Ascending aorta (tissue), 2 donors: ENCODE measurements at regions not wholly inside any gene's neighbourhood (a gene's known extent, or its start where the extent isn't known, plus 50 kb on each side); places are given as distances from the start of the nearest gene placed in this dataset.

Experiments used
- DNase-seq, 2 donors: peaks; one replicate each; pipeline ENCODE4 v3.0.0-alpha.2; 2019; ENCODE audit warnings: low spot score in 2 of 2
- H3K27ac ChIP-seq, 2 donors: fragments of 200-600 bp; sonication (generic); one replicate each; pipeline ENCODE4 v1.5.1; 2016 to 2017; ENCODE audit warnings: mild to moderate bottlenecking in 1 of 2
- H3K27me3 ChIP-seq: fragments of 200-600 bp; sonication (generic); one replicate; pipeline ENCODE4 v1.5.1; 2017
- H3K36me3 ChIP-seq, 2 donors: fragments of 200-600 bp; sonication (generic); one replicate each; pipeline ENCODE4 v1.5.1; 2016
- H3K4me1 ChIP-seq, 2 donors: fragments of 200-600 bp; sonication (generic); one replicate each; pipeline ENCODE4 v1.5.1; 2016 to 2017; ENCODE audit warnings: mild to moderate bottlenecking in 1 of 2
- H3K4me3 ChIP-seq, 2 donors: fragments of 200-600 bp; sonication (generic); one replicate each; pipeline ENCODE4 v1.5.1; 2016 to 2017; ENCODE audit warnings: mild to moderate bottlenecking in 1 of 2
- H3K9me3 ChIP-seq, 2 donors: fragments of 200-600 bp; sonication (generic); one replicate each; pipeline ENCODE4 v1.5.1; 2016
- intact Hi-C: fragments of 100-400 bp; cut with DNase I; formaldehyde crosslinking; loops from one replicate; pipeline ENCODE4 v1.15.1; 2023
- TF ChIP-seq, protein P1 (sequence below), 3 experiments: fragments of 200-600 bp in 2 of 3; fragments of 450-650 bp in 1 of 3; sonication (generic) in 2 of 3; IDR thresholded peaks; one replicate each; pipeline ENCODE4 v1.5.1; 2016 to 2019; ENCODE audit warnings: antibody characterized with exemption in 3 of 3, mild to moderate bottlenecking in 1 of 3, moderate library complexity in 1 of 3

DNA sequence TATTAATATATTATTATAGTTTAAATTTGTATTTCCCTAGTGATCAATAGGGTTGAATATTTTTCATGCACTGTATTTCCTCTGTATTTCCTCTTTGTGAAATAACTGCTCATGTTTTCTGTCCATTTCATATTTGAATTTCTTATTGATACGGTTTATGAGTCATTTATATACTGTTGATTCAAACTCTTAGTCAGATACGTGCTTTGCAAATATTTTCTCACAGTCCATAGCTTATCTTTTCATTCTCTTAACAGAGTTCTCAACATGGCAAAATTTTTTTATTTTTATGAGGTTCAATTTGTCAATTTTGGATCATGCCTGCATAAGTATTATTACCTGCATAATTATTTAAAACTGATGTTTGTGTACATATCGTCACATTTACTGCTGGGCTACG, 329.6 kb downstream of the HAO1 start:
- Histone ChIP-seq H3K27ac (no peak overlapping the region), H3K36me3 (no peaks in the 10 kb centered on the region), H3K4me3 (no peak overlapping the region), H3K4me1 (no peaks in the 10 kb centered on the region), H3K27me3 (no peaks in the 10 kb centered on the region), H3K9me3 (no peaks in the 10 kb centered on the region)
- TF ChIP-seq, protein P1, sequence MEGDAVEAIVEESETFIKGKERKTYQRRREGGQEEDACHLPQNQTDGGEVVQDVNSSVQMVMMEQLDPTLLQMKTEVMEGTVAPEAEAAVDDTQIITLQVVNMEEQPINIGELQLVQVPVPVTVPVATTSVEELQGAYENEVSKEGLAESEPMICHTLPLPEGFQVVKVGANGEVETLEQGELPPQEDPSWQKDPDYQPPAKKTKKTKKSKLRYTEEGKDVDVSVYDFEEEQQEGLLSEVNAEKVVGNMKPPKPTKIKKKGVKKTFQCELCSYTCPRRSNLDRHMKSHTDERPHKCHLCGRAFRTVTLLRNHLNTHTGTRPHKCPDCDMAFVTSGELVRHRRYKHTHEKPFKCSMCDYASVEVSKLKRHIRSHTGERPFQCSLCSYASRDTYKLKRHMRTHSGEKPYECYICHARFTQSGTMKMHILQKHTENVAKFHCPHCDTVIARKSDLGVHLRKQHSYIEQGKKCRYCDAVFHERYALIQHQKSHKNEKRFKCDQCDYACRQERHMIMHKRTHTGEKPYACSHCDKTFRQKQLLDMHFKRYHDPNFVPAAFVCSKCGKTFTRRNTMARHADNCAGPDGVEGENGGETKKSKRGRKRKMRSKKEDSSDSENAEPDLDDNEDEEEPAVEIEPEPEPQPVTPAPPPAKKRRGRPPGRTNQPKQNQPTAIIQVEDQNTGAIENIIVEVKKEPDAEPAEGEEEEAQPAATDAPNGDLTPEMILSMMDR (IDR thresholded peaks at IDR 0.05), result no peak
- DNase-seq, result no peak
- intact Hi-C loops, result no loop called here

DNA sequence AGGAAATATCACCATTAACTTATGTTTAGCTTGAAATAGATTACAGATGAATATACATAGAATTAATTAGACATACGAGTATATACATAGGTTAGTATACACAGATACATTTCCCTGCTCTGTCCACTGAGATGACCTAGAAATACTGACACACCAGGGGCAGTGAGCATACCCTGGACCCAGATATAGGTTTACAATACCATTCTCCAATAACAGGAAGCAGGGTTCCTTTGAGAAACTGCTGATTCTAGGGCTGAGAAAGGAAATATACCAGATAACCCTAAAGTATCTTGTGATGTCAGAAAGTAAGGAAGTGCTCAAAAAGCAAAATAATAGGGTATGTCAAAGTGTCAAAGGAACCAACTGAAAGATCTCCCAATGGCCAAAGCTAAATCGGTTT, 322.5 kb downstream of the HAO1 start:
- Histone ChIP-seq H3K9me3 (no peaks in the 10 kb centered on the region), H3K4me1 (no peaks in the 10 kb centered on the region), H3K27ac (no peak overlapping the region), H3K27me3 (no peaks in the 10 kb centered on the region), H3K36me3 (no peaks in the 10 kb centered on the region), H3K4me3 (no peak overlapping the region)
- no peak for DNase-seq
- TF ChIP-seq, protein P1 (IDR thresholded peaks at IDR 0.05), result no peak
- intact Hi-C loops, result no loop called here

DNA sequence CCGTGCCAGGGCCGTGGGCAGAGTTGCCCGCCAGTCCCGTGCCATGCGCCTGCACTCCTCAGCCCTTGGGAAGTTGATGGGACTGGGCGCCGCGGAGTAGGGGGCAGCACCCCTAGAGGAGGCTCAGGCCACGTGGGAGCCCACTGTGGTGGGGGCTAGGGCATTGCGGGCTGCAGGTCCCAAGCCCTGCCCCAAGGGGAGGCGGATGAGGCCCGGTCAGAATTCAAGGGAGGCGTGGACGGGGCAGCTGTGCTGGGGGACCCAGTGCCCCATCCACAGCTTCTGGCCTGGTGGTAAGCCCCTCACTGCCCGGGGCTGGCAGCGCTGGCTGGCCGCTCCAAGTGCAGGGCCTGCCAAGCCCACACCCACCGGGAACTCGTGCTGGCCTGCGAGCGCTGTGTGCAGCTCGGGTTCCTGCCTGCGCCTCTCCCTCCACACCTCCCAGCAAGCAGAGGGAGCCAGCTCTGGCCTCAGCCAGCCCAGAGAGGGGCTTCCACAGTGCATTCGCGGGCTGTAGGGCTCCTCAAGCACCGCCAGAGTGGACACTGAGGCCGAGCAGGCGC, 317.8 kb downstream of the HAO1 start:
- H3K9me3 ChIP-seq, result no peaks in the 10 kb centered on the region
- DNase-seq, result no peak
- no peaks in the 10 kb centered on the region for H3K36me3 ChIP-seq
- no peak overlapping the region for H3K27ac ChIP-seq
- TF ChIP-seq, protein P1 (IDR thresholded peaks at IDR 0.05), result no peak
- no peak overlapping the region for H3K4me3 ChIP-seq
- no peaks in the 10 kb centered on the region for H3K27me3 ChIP-seq
- no peaks in the 10 kb centered on the region for H3K4me1 ChIP-seq
- intact Hi-C loops, result no loop called here

DNA sequence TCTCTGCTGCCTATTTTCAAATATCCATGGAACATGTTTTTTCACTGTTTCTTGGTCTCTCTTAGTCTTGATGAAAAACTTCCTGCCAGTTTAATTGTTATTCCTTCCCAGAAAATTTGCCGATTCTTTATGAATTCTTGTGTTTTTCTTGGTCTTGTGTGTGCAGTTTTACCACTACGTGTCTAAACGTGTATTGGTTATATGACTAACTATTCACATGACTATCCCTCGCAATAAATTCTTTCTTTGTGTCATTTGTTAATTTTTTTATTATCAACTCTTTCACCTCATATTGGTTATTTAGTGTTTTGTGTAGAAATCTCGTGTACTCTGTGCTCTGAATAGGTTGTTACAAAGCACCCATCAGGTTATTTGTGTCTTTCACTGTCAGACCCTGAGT, 315.4 kb downstream of the HAO1 start:
- Histone ChIP-seq H3K36me3 (no peaks in the 10 kb centered on the region), H3K27me3 (no peaks in the 10 kb centered on the region), H3K27ac (no peak overlapping the region), H3K4me1 (no peaks in the 10 kb centered on the region), H3K4me3 (no peak overlapping the region), H3K9me3 (no peaks in the 10 kb centered on the region)
- DNase-seq, result no peak
- TF ChIP-seq, protein P1 (IDR thresholded peaks at IDR 0.05), result no peak
- intact Hi-C loops, result no loop called here

DNA sequence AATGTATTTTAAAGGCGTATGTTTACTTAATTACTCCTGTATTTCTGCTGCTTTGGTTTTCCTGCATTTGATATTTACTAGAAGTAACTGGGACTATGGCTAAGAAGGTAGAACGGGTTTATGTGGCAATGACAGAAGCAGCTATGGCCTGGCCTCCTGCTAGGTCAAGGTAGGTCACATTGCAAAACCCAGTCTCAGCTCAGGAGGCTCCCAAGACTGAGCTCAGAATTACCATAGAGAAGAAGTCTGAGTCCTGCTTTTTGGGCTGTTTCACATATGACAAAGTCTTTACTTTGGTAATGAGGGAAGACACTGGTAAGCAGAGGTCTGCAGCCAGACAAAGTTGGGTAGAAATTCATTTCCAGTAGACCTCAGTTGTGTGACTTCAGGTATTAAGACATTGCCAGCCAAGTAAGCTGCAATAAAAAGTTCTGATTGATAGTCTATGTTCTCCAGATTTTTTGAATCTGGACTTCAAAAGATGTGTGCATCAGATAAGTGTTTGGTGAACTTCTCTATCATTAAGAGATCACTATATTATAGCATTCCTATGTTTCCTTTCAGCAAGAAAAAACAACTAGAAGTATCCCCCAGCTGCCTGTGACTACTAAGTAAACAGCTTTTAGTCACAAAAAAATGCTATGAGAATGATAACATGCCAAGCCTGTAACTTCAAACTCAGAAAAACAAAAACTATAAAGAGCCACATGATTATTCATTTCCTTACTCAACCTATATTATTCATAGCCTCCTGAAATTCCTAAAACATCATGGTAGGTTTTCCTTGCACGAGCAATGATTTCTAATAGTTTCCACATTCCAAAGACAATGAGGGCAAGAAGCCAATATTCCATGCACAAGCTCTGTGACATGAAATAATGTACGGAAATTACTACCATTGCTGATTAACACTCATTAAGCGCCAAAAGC, 312.3 kb downstream of the HAO1 start:
- Histone ChIP-seq H3K27me3 (no peaks in the 10 kb centered on the region), H3K36me3 (no peaks in the 10 kb centered on the region), H3K9me3 (no peaks in the 10 kb centered on the region), H3K4me1 (no peaks in the 10 kb centered on the region), H3K27ac (no peak overlapping the region), H3K4me3 (no peak overlapping the region)
- intact Hi-C loops, result no loop called here
- no peak for DNase-seq
- TF ChIP-seq, protein P1 (IDR thresholded peaks at IDR 0.05), result no peak
